Small intestine (tissue), 7 donors: ENCODE measurements at regions not wholly inside any gene's neighbourhood (a gene's known extent, or its start where the extent isn't known, plus 50 kb on each side); places are given as distances from the start of the nearest gene placed in this dataset.

Experiments
- DNase-seq, 2 donors: peaks; one replicate each; pipeline versions ENCODE4 v3.0.0 to v3.0.0-alpha.2; 2013
- FAIRE-seq: peaks from 2 replicates; lab custom pipeline; 2012; peaks lifted over from hg19 to GRCh38; lab: Jason Lieb, UNC
- H3K27ac ChIP-seq, 3 donors: one replicate each; pipeline ENCODE4 v1.5.1; 2013; ENCODE audit warnings: low read length in 2 of 3, mild to moderate bottlenecking in 2 of 3, control low read depth in 1 of 3, inconsistent platforms in 1 of 3, low read depth in 1 of 3, moderate library complexity in 1 of 3
- H3K27me3 ChIP-seq, 3 donors: one replicate each; pipeline ENCODE4 v1.6.1; 2013; ENCODE audit warnings: low read length in 3 of 3, inconsistent platforms in 1 of 3; ENCODE audit not compliant: control insufficient read depth in 3 of 3, insufficient read depth in 3 of 3
- H3K36me3 ChIP-seq, 3 donors: one replicate each; pipeline ENCODE4 v1.6.1; 2013; ENCODE audit warnings: low read length in 3 of 3, inconsistent platforms in 1 of 3, low read depth in 1 of 3, mild to moderate bottlenecking in 1 of 3, moderate library complexity in 1 of 3; ENCODE audit not compliant: control insufficient read depth in 3 of 3, insufficient read depth in 2 of 3
- H3K4me1 ChIP-seq, 3 donors: one replicate each; pipeline ENCODE4 v1.6.1; 2013; ENCODE audit warnings: low read length in 2 of 3, inconsistent platforms in 1 of 3, low read depth in 1 of 3, mild to moderate bottlenecking in 1 of 3, moderate library complexity in 1 of 3; ENCODE audit not compliant: control insufficient read depth in 3 of 3, insufficient read depth in 2 of 3
- H3K4me3 ChIP-seq, 3 donors: one replicate each; pipeline ENCODE4 v1.5.1; 2013; ENCODE audit warnings: low read length in 3 of 3, control low read depth in 1 of 3, inconsistent platforms in 1 of 3, low read depth in 1 of 3, mild to moderate bottlenecking in 1 of 3, moderate library complexity in 1 of 3
- H3K9me3 ChIP-seq, 2 donors: one replicate each; pipeline ENCODE4 v1.6.1; 2013; ENCODE audit warnings: low read depth in 1 of 2, low read length in 1 of 2; ENCODE audit not compliant: control insufficient read depth in 2 of 2, insufficient read depth in 1 of 2
- WGBS, 3 donors: extraction: QIAGEN DNeasy Blood & Tissue Kit; methylation state at CpG; one replicate each; pipeline ENCODE4 v1.1.7; 2013; 5-methylcytosine and 5-hydroxymethylcytosine counted together
- donor health status: healthy with polysubstance abuse.
- donor health status: control.
- donor health status: control.
- donor health status: Bipolar disorder and iron deficiency.
- donor health status: healthy.

DNA sequence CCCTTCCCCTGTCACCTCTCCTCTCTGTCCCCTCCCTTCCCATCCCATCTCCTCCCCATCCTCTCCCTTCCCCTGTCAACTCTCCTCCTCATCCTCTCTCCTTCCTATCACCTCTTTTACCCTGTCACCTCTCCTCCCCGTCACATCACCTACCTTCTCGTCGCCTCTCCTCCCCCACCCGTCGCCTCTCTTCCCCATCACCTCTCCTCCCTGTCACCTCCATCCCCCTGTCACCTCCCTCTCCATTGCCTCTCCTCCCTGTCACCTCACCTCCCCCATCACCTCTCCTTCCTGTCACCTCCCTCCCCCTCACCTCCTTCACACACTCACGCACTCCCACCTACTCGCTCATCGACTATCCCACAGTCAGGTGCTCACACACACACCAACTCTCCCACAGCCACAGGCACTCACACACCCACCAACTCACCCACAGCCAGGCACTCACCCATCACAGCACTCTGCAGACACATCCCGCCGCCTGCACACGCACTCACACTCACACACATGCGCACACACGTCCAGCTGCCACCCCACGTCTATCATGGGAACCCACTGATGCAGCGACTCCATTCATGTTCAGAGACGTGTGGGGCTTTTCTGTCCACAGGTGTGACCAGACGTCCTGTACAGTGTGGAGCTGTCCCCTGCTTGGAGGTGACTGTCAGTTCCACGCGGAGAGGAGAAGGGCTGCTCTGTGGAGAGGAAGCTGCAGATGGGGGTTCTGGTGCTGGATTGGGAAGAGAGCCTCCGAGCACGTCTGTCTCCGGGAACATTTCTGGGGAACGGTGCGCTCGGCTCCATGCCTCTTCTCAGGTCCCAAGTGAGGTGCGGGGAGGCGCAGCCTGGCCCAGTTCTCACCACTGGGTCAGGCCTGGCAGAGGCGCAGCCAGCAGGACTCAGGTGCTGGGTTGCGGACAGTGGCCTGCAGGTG, 184.3 kb downstream of the TTLL2 start:
- H3K4me1 ChIP-seq = peaks cover 0 to 14% (median 0%) of the 10 kb centered on the region in 3 donors
- DNase-seq (no peak), FAIRE-seq (no peak)
- no peaks in the 10 kb centered on the region for H3K9me3 ChIP-seq
- WGBS, 3 donors = 87 to 90% (median 87%) methylated on average over 29 of the region's 29 CpGs
- no peaks in the 10 kb centered on the region for H3K27me3 ChIP-seq
- no peak overlapping the region for H3K4me3 ChIP-seq
- no peak overlapping the region for H3K27ac ChIP-seq
- H3K36me3 ChIP-seq = no peaks in the 10 kb centered on the region

DNA sequence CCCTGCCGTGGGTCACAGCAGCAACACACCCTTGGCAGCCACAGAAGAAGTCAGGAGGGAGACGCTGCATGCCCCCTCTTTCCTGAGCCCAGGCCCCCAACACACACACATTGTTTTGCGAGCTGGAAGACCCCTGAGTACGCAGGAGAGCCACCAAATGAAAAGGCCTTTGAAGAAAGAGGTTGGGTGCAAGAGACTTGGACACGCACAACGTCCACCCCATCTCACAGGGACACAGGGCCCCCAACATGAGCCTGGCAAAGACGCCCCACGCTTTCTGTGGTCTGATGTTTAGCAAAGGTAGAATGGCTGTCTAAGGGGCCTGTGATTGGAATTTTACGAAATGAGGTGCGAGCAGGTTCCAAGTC, 185.0 kb downstream of the TTLL2 start:
- H3K36me3 ChIP-seq = no peaks in the 10 kb centered on the region
- 86 to 89% (median 87%) methylated on average over 10 of the region's 10 CpGs for WGBS, 3 donors
- FAIRE-seq (no peak), DNase-seq (no peak)
- H3K27ac ChIP-seq = no peak overlapping the region
- H3K27me3 ChIP-seq = no peaks in the 10 kb centered on the region
- H3K4me3 ChIP-seq = no peak overlapping the region
- no peaks in the 10 kb centered on the region for H3K9me3 ChIP-seq
- peaks cover 0 to 14% (median 0%) of the 10 kb centered on the region in 3 donors for H3K4me1 ChIP-seq

DNA sequence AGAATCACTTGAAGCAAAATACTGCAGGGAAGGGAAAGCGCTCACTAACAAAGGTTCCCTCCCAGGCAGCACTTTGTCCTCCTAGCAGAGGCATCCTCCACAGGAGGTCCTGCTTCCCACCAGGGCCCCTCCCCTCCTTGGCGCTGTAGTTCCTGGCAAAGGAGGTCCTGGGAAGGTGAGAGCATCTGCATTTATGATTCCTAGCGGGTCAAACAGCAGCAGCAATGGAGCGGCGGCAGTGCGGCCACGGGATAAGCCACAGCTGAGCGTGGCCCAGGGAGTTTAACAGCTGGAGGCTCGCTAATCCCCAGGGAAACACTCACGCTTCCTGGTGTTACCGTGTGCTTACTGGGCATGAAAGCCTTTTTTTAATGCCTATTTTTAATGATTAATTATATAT, 185.8 kb downstream of the TTLL2 start:
- Histone ChIP-seq H3K36me3 (no peaks in the 10 kb centered on the region), H3K27me3 (no peaks in the 10 kb centered on the region), H3K27ac (no peak overlapping the region), H3K9me3 (no peaks in the 10 kb centered on the region), H3K4me1 (peaks cover 0 to 14% (median 0%) of the 10 kb centered on the region in 3 donors), H3K4me3 (no peak overlapping the region)
- FAIRE-seq (no peak), DNase-seq (no peak)
- WGBS, 3 donors = 57 to 76% (median 68%) methylated on average over 11 of the region's 11 CpGs

DNA sequence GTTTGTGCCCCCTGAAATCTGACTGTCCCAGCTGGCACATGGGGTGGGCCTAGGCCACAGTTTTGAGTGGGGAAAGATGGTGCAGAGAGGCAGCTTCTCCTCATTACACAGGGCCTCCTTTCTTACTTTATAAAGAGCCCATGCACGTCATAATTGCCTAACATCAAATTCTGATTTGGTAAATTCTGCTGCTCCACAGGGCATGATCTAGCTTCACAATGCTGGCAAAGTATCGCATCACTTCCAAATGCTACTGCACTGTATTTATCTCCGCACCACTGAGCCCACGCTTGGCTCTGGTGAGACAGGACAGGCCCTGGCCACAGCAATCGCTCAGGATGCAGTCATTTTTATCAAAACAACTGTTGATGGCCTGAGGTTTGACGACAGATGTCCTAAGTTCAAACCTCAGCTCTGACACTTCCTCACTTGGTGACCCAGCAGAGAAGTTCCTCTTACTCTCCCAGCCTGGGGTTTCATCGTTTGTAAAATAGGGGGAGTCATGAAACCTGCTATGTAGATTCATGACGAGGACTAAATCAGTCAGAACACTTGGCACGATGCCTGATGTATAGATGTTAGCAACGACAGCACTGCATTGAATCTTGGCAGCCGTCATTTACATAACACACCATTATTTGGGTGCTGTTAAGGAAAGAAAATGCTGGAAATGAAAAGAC, 187.9 kb downstream of the TTLL2 start:
- H3K27ac ChIP-seq = no peak overlapping the region
- 65 to 77% (median 67%) methylated on average over 11 of the region's 11 CpGs for WGBS, 3 donors
- H3K36me3 ChIP-seq = no peaks in the 10 kb centered on the region
- FAIRE-seq = no peak
- no peak overlapping the region for H3K4me3 ChIP-seq
- no peaks in the 10 kb centered on the region for H3K4me1 ChIP-seq
- no peaks in the 10 kb centered on the region for H3K9me3 ChIP-seq
- no peak for DNase-seq
- H3K27me3 ChIP-seq = no peaks in the 10 kb centered on the region

DNA sequence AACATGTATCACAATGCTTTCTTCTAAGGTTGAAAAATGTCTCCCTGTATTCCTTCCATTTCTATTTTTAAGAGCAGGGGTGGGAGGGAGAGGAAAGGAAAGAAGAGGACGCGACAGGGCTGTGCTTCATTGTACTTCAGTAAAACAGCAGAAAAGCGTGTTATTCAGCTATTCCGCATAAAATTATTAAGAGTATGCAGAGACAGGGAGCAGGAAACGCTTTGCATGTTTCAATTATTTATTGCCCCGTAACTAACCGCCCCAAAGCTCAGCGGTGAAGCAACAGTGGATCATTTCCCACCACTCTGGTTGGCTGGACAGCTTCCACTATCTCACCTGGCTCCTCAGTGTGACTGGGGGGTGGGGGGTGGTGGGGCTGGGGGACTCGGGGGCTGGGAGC, 188.9 kb downstream of the TTLL2 start:
- Histone ChIP-seq H3K27ac (no peak overlapping the region), H3K36me3 (no peaks in the 10 kb centered on the region), H3K9me3 (no peaks in the 10 kb centered on the region), H3K4me1 (no peaks in the 10 kb centered on the region), H3K4me3 (no peak overlapping the region), H3K27me3 (no peaks in the 10 kb centered on the region)
- DNase-seq (peak in 1 of 2 donors; percentile 28), FAIRE-seq (no peak)
- WGBS, 3 donors = 40 to 65% (median 57%) methylated on average over 9 of the region's 9 CpGs

DNA sequence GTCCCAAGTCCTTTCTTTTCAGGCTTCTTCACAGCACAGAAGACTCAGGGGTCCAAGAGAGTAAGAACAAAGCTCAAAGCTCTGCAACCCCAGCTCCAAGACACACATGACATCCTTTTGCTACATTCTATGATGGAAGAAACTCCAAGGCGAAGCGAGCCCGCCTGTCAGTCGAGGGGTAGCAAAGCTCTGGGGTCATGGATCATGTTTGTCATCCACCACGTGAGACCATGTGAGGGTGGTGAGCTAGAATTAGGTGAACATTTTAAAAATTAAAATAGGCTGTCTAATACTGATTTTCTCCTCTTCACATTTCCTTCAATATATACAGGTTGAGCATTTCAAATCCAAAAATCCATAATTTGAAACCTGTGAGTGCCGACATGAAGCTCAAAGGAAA, 189.6 kb downstream of the TTLL2 start:
- Histone ChIP-seq H3K4me1 (no peaks in the 10 kb centered on the region), H3K9me3 (no peaks in the 10 kb centered on the region), H3K27ac (no peak overlapping the region), H3K27me3 (no peaks in the 10 kb centered on the region), H3K36me3 (no peaks in the 10 kb centered on the region), H3K4me3 (no peak overlapping the region)
- FAIRE-seq (no peak), DNase-seq (no peak)
- 86 to 93% (median 91%) methylated on average over 6 of the region's 6 CpGs for WGBS, 3 donors

DNA sequence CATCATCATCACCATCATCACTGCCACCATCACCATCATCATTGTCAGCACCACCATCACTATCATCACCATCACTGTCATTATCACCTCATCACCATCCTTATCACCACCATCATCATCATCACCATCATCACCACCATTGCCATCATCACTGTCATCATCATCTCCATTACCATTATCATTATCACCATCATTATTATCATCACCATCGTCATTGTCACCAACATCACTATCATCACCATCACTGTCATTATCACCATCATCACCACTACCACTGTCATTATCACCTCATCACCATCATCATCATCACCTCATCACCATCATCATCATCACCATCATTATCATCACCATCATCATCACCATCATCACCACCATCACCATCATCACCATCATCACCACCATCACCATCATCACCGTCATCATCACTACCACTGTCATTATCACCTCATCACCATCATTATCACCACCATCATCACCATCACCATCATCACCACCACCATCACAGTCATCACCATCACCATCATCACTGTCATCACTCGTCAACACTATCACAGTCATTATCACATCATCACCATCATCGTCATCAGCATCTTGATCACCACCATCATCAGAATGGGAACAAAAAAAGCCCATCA, 191.1 kb downstream of the TTLL2 start:
- H3K4me1 ChIP-seq = no peaks in the 10 kb centered on the region
- no peak for FAIRE-seq
- 50 to 57% (median 53%) methylated on average over 3 to 4 of the region's 4 CpGs for WGBS, 3 donors

DNA sequence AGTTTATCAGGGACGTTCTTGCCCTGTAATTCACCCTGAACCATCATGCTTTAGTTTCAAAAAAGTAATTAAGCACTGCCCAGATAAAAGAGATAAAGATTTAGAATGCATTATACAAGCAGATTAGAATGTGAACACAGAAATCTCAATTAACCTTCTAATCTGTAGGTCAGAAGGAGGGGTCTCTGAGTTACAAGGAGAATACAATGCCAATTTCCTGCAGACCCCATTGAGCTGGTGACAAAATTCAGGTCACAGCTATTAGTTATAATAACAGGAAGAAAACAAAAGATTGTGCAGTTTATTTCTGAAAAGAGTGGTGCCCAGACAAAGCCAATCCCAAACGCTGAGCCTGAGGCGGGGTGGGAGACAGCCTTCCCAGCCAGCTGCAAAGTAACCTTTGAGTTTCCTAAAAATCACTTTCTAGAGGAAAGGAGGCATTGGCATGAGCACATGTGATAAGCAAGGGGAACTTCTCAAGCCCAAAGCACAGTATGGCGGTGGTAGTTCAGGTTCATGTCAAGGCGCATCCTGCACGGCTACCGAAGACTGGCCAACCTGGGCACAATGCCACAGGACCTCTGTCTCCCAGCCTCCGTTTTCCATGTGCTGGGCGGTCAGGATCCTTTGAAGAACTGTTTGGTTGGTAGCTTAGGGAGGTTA, 192.5 kb downstream of the TTLL2 start:
- Histone ChIP-seq H3K27me3 (no peaks in the 10 kb centered on the region), H3K9me3 (no peaks in the 10 kb centered on the region), H3K27ac (no peak overlapping the region), H3K4me3 (no peak overlapping the region), H3K4me1 (no peaks in the 10 kb centered on the region), H3K36me3 (no peaks in the 10 kb centered on the region)
- DNase-seq = no peak
- WGBS, 3 donors = 48 to 63% (median 61%) methylated on average over 9 of the region's 9 CpGs
- no peak for FAIRE-seq

More for the DNA sequence above, 191.1 kb downstream of the TTLL2 start:
- no peak overlapping the region for H3K27ac ChIP-seq
- H3K27me3 ChIP-seq = no peaks in the 10 kb centered on the region
- H3K36me3 ChIP-seq = no peaks in the 10 kb centered on the region
- no peaks in the 10 kb centered on the region for H3K9me3 ChIP-seq
- no peak for DNase-seq
- H3K4me3 ChIP-seq = no peak overlapping the region
